Coronary artery (tissue), 2 donors: ENCODE measurements at regions not wholly inside any gene's neighbourhood (a gene's known extent, or its start where the extent isn't known, plus 50 kb on each side); places are given as distances from the start of the nearest gene placed in this dataset.

Experiments used
- DNase-seq: peaks from one replicate; pipeline ENCODE4 v3.0.0-alpha.2; 2017; ENCODE audit warnings: low spot score
- H3K27ac ChIP-seq, 2 donors: fragments of 200-600 bp; sonication (generic); one replicate each; pipeline ENCODE4 v1.5.1; 2016 to 2019
- H3K4me3 ChIP-seq: fragments of 200-600 bp; sonication (generic); 2 replicates; pipeline ENCODE4 v1.5.1; 2016; ENCODE audit warnings: mild to moderate bottlenecking, moderate library complexity
- TF ChIP-seq, protein P1 (sequence below): fragments of 200-600 bp; sonication (generic); IDR thresholded peaks from one replicate; pipeline ENCODE4 v1.5.1; 2019; ENCODE audit warnings: antibody characterized with exemption

DNA sequence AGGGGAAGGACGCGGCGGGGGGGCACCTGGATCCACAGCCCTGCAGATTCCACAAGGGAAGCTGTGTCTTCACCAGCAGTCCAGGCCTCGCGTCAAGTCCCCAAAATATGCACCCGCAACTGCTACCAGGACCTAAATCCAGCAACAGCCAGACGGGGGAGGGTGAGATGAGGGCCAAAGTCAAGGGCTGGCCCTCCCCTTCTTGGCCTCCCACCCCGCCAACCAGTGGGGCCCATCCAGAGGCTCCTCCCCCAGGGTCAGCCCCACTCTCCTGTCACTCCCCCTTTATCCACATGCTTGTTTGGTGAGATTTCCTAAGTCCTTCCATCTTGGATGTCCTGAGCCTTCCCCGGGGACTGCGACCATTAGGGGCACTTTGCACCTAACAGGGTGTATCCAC, 138.7 kb downstream of the ENGASE start:
- TF ChIP-seq, protein P1, sequence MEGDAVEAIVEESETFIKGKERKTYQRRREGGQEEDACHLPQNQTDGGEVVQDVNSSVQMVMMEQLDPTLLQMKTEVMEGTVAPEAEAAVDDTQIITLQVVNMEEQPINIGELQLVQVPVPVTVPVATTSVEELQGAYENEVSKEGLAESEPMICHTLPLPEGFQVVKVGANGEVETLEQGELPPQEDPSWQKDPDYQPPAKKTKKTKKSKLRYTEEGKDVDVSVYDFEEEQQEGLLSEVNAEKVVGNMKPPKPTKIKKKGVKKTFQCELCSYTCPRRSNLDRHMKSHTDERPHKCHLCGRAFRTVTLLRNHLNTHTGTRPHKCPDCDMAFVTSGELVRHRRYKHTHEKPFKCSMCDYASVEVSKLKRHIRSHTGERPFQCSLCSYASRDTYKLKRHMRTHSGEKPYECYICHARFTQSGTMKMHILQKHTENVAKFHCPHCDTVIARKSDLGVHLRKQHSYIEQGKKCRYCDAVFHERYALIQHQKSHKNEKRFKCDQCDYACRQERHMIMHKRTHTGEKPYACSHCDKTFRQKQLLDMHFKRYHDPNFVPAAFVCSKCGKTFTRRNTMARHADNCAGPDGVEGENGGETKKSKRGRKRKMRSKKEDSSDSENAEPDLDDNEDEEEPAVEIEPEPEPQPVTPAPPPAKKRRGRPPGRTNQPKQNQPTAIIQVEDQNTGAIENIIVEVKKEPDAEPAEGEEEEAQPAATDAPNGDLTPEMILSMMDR, result no peak
- Histone ChIP-seq H3K27ac (no peak overlapping the region), H3K4me3 (no peak overlapping the region)
- DNase-seq, result no peak

DNA sequence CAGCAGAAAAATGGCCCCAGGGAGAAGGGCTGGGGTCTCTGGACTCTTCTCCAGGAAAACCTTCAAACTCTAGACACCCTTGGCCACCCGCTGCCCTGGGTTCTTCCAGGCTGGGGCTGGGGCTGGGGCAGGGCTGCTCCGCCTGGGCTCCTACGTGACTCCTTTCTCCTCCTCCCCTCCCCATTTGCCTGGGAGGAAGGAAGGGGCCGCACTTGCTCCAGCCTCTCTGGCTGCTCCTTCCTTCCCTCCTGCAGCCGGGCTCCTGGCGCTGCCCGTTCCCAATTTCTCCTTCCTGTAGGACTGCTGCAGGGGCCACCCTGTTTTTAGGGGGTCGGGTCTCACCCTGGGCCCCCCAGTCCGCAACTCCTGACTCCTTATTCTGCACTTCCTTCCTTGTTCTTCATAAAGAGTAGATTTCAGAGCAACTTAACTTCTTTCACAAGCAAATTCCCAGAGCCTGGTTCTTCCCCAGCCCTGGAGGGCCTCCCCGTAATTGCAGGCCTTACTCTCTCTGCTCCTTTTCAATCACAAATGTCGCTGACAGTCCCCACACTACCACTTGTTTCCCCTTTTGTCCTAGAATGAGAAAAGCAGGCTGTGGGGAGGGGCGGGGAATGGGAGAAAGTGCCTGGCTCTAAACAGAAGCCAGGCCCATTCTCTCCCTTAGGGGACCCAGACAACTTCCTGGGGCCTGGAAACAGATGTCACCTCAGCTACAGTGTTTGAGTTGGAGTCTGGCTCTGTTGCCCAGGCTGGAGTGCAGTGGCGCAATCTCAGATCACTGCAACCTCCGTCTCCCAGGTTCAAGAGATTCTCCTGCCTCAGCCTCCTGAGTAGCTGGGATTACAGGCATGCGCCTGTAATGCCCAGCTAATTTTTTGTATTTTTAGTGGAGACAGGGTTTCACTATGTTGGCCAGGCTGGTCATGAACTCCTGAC, 137.8 kb downstream of the ENGASE start:
- no peak overlapping the region for H3K27ac ChIP-seq
- no peak overlapping the region for H3K4me3 ChIP-seq
- no peak for DNase-seq
- TF ChIP-seq, protein P1, result no peak

DNA sequence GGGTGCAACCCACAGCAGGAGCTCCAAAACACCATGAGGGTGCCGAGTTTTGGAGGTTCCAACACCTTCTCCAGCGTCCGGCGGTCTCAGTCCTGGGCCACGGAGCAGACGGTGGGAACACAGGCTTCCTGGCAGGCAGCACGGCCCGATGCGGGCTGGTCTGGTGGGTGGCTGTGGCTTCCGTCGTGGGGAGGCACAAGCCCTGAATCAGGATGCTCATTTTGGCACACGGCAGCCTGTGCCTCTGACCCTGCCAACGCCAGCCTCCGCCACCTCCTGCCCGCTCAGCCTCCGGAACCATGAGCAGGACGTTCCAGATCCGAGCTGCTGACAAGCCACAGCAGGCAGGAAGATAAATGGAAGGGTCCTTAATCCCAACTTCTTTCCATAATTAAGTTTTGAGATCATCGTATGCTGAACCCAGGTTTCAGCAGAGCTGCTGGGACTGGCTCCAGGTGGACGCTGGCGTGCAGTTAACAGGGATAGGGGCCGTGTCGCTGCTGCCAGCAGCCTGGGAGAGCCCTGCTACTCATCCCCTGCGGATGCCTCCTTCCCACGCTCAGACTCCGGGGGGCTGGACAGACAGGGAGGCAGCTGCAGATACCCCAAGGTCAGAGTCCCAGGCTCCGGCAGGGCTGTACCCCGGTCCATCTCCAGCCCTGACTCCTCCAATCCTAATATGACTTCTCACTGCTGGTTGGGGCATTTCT, 136.6 kb downstream of the ENGASE start:
- TF ChIP-seq, protein P1, result no peak
- H3K4me3 ChIP-seq, result no peak overlapping the region
- DNase-seq, result no peak
- no peak overlapping the region for H3K27ac ChIP-seq

DNA sequence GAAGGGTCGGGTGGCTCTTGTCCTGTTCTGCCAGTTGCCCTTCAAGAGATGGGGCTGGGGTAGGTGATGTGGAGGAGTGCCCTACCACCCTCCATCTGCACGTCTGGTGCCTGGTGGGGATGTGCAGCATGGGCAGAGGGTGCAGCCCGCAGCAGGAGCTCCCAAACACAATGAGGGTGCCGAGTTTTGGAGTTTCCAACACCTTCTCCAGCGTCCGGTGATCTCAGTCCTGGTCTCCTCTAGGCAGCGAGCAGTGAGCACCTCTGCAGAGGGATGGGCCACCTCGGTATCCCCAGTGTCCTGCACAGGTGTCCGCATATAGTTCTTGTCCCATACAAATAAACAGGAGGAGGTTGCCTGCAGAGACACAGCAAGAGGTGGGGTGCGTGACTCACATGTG, 136.0 kb downstream of the ENGASE start:
- no peak for DNase-seq
- TF ChIP-seq, protein P1, result no peak
- no peak overlapping the region for H3K4me3 ChIP-seq
- H3K27ac ChIP-seq, result no peak overlapping the region

DNA sequence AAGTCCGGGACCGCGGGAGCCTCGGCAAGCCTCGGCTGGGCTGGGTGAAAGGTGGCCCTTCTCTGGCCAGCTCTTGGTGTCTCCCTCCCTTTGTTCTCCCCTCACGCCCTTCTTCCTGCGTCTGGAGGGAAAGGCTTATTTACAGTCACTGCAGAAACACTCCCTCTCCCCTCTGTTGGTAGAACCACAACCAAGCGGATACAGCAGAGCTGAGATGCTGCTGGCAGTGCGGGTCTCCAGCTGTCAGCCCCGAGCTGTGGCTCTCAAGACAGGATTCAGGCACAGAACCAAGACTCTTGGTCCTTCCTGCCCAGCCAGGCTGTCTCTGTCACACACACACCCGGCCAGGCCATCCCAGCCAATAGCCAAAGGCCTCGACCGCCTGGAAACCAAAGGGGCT, 133.3 kb downstream of the ENGASE start:
- TF ChIP-seq, protein P1, result no peak
- no peak overlapping the region for H3K4me3 ChIP-seq
- no peak for DNase-seq
- H3K27ac ChIP-seq, result no peak overlapping the region

DNA sequence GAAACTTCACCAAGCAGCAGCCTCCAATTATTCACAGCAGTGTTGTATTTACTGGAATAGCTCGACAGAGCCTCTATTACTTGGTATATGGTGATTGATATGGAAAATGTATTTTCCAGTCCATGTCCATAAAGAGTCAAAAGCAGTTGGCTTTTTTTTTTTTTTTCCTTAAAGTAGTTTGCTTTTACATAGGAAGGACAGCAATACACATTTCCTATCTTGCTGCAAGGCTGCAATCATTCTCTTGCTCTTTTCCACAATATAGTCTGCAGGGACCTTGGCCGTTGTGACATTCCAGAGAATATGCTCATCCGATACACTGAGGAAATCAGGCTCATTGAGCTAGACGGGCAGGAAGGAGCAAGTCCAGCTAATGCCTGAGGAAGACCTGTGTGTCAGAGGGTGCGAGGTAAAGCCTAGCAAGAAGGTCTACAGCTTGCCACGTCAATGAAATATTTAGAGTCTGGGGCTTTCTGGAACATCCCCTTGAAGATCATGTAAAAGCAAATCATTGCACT, 131.1 kb downstream of the ENGASE start:
- DNase-seq, result no peak
- Histone ChIP-seq H3K27ac (no peak overlapping the region), H3K4me3 (no peak overlapping the region)
- TF ChIP-seq, protein P1, result no peak
